ENCODE measurements at regions not wholly inside any gene's neighbourhood (a gene's known extent, or its start where the extent isn't known, plus 50 kb on each side); places are given as distances from the start of the nearest gene placed in this dataset.

DNA sequence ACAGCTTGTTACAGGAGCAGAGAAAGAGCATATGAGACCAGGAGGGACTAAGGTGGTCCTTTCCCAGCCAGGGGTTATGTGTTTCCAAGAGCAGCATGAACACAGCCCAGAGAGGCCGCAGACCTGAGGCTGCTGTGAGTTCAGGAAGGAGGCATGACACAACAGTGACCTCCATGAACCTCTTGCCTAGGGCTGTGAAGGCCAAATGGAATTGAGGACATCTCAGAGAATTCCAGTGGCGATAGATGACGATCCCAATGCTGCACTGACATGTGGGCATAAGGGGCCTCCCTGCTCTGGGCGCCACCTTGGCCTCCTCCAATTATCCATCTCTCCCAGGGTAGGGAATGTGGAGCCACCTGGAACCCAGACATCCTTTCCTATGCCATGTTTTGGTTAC is 79.9 kb upstream of the FUCA2 start:
- Histone ChIP-seq H3K79me2 (ENCODE audit: insufficient read depth, low read length) (no peaks in the 10 kb centered on the region), H3K4me2 (ENCODE audit: low read depth, low read length, poor library complexity, severe bottlenecking) (no peak overlapping the region), H3K4me3 (ENCODE audit: insufficient read depth, low read length, poor library complexity, severe bottlenecking) (no peak overlapping the region), H3K36me3 (ENCODE audit: low read length) (no peaks in the 10 kb centered on the region), H3K9ac (ENCODE audit: low read length) (no peak overlapping the region), H3F3A (ENCODE audit: insufficient read depth) (no peaks in the 10 kb centered on the region), H3K9me3 (ENCODE audit: insufficient read depth, low read length) (no peaks in the 10 kb centered on the region), H3K9me2 (replicated peaks; ENCODE audit: insufficient read depth, low read length) (no peaks in the 10 kb centered on the region), H2AFZ (ENCODE audit: low read depth, low read length, severe bottlenecking) (no peak overlapping the region), H3K27ac (ENCODE audit: low read depth, low read length) (no peak overlapping the region), H4K20me1 (ENCODE audit: low read depth, low read length) (no peaks in the 10 kb centered on the region), H3K27me3 (ENCODE audit: low read length) (no peaks in the 10 kb centered on the region)
- TF ChIP-seq, protein P1, sequence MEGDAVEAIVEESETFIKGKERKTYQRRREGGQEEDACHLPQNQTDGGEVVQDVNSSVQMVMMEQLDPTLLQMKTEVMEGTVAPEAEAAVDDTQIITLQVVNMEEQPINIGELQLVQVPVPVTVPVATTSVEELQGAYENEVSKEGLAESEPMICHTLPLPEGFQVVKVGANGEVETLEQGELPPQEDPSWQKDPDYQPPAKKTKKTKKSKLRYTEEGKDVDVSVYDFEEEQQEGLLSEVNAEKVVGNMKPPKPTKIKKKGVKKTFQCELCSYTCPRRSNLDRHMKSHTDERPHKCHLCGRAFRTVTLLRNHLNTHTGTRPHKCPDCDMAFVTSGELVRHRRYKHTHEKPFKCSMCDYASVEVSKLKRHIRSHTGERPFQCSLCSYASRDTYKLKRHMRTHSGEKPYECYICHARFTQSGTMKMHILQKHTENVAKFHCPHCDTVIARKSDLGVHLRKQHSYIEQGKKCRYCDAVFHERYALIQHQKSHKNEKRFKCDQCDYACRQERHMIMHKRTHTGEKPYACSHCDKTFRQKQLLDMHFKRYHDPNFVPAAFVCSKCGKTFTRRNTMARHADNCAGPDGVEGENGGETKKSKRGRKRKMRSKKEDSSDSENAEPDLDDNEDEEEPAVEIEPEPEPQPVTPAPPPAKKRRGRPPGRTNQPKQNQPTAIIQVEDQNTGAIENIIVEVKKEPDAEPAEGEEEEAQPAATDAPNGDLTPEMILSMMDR (IDR thresholded peaks at IDR 0.05; ENCODE audit: insufficient read depth, low read length, poor library complexity, severe bottlenecking): no peak

DNA sequence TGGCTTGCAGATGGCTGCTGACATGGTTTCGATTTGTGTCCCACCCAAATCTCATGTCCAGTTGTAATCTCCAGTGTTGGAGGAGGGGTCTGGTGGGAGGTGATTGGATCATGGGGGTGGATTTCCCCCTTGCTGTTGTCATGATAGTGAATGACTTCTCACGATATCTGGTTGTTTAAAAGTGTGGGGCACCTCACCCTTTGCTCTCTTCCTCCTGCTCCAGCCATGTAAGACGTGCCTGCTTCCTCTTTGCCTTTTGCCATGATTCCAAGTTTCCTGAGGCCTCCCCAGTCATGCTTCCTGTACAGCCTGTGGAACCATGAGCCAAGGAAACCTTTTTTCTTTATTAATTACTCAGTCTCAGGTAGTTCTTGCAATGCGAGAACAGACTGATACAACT is 77.6 kb upstream of the FUCA2 start:
- no peaks in the 10 kb centered on the region for H3F3A ChIP-seq (ENCODE audit: insufficient read depth)
- H3K36me3 ChIP-seq (ENCODE audit: low read length): no peaks in the 10 kb centered on the region
- no peaks in the 10 kb centered on the region for H3K79me2 ChIP-seq (ENCODE audit: insufficient read depth, low read length)
- no peaks in the 10 kb centered on the region for H3K27me3 ChIP-seq (ENCODE audit: low read length)
- no peak overlapping the region for H3K4me3 ChIP-seq (ENCODE audit: insufficient read depth, low read length, poor library complexity, severe bottlenecking)
- no peak overlapping the region for H2AFZ ChIP-seq (ENCODE audit: low read depth, low read length, severe bottlenecking)
- no peak overlapping the region for H3K27ac ChIP-seq (ENCODE audit: low read depth, low read length)
- H3K9me3 ChIP-seq (ENCODE audit: insufficient read depth, low read length): no peaks in the 10 kb centered on the region
- no peaks in the 10 kb centered on the region for H4K20me1 ChIP-seq (ENCODE audit: low read depth, low read length)
- TF ChIP-seq EZH2phosphoT487 (conservative IDR thresholded peaks at IDR 0.05; ENCODE audit: low read length): no peak
- TF ChIP-seq, protein P1 (IDR thresholded peaks at IDR 0.05; ENCODE audit: insufficient read depth, low read length, poor library complexity, severe bottlenecking): no peak
- no peaks in the 10 kb centered on the region for H3K9me2 ChIP-seq (replicated peaks; ENCODE audit: insufficient read depth, low read length)
- no peak overlapping the region for H3K4me2 ChIP-seq (ENCODE audit: low read depth, low read length, poor library complexity, severe bottlenecking)
- no peak overlapping the region for H3K9ac ChIP-seq (ENCODE audit: low read length)

DNA sequence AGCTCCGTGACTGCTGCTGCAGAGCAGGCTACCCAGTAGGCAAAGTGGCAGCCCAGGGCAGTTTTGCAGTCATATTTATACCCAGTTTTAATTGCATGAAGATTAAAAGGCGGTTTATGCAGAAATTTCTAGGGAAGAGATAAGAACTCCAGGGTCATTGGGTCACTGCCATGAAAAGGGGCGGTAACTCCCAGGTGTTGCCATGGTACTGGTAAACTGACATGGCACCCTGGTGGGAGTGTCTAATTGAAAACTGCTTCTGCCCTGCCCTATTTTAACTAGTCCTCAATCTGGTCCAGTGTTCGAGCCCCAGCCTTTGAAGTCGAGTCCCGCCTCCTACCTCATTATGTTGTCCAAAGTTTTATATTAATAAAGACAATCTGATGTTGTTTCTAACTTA is 75.0 kb upstream of the FUCA2 start:
- Histone ChIP-seq H3K79me2 (ENCODE audit: insufficient read depth, low read length) (no peaks in the 10 kb centered on the region), H3K27me3 (ENCODE audit: low read length) (no peaks in the 10 kb centered on the region), H3K4me2 (ENCODE audit: low read depth, low read length, poor library complexity, severe bottlenecking) (no peak overlapping the region), H4K20me1 (ENCODE audit: low read depth, low read length) (no peaks in the 10 kb centered on the region), H3F3A (ENCODE audit: insufficient read depth) (no peaks in the 10 kb centered on the region), H3K36me3 (ENCODE audit: low read length) (no peaks in the 10 kb centered on the region), H3K4me3 (ENCODE audit: insufficient read depth, low read length, poor library complexity, severe bottlenecking) (no peak overlapping the region), H3K9ac (ENCODE audit: low read length) (no peak overlapping the region), H3K9me3 (ENCODE audit: insufficient read depth, low read length) (no peaks in the 10 kb centered on the region), H2AFZ (ENCODE audit: low read depth, low read length, severe bottlenecking) (no peak overlapping the region), H3K9me2 (replicated peaks; ENCODE audit: insufficient read depth, low read length) (no peaks in the 10 kb centered on the region), H3K27ac (ENCODE audit: low read depth, low read length) (no peak overlapping the region)
- TF ChIP-seq, protein P1 (IDR thresholded peaks at IDR 0.05; ENCODE audit: insufficient read depth, low read length, poor library complexity, severe bottlenecking): no peak
- TF ChIP-seq EZH2phosphoT487 (conservative IDR thresholded peaks at IDR 0.05; ENCODE audit: low read length): no peak

DNA sequence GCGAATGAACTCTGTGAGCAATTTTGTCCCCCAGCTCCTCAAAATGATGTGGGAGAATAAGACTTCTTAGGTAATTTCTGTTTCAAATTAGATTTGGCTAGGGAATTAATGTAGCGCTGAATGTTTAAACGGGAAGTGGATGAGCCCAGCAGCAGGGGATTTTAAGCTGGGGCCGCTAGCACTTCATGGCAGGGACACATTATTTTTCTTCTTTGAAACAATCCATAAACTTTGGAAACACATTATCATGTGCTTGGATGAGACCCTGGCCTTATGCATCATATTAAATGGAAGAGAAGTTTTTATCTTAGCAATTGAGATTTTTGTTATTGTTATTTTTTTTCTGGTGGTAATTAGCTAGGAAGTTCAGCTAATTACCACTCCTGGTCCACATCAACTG is 74.2 kb upstream of the FUCA2 start:
- Histone ChIP-seq H3K9ac (ENCODE audit: low read length) (no peak overlapping the region), H3K9me2 (replicated peaks; ENCODE audit: insufficient read depth, low read length) (no peaks in the 10 kb centered on the region), H2AFZ (ENCODE audit: low read depth, low read length, severe bottlenecking) (no peak overlapping the region), H3F3A (ENCODE audit: insufficient read depth) (no peaks in the 10 kb centered on the region), H3K27ac (ENCODE audit: low read depth, low read length) (no peak overlapping the region), H3K79me2 (ENCODE audit: insufficient read depth, low read length) (no peaks in the 10 kb centered on the region), H3K36me3 (ENCODE audit: low read length) (no peaks in the 10 kb centered on the region), H3K4me3 (ENCODE audit: insufficient read depth, low read length, poor library complexity, severe bottlenecking) (no peak overlapping the region), H4K20me1 (ENCODE audit: low read depth, low read length) (no peaks in the 10 kb centered on the region), H3K4me2 (ENCODE audit: low read depth, low read length, poor library complexity, severe bottlenecking) (no peak overlapping the region), H3K27me3 (ENCODE audit: low read length) (no peaks in the 10 kb centered on the region), H3K9me3 (ENCODE audit: insufficient read depth, low read length) (no peaks in the 10 kb centered on the region)
- TF ChIP-seq, protein P1 (IDR thresholded peaks at IDR 0.05; ENCODE audit: insufficient read depth, low read length, poor library complexity, severe bottlenecking): no peak
- no peak for TF ChIP-seq EZH2phosphoT487 (conservative IDR thresholded peaks at IDR 0.05; ENCODE audit: low read length)
